GM10266 (cell line): ENCODE measurements at regions not wholly inside any gene's neighbourhood (a gene's known extent, or its start where the extent isn't known, plus 50 kb on each side); places are given as distances from the start of the nearest gene placed in this dataset.

Experiments used
- DNase-seq: peaks from one replicate; pipeline ENCODE4 v3.0.0; 2012; ENCODE audit errors: extremely low spot score
- CTCF ChIP-seq: IDR thresholded peaks from 2 replicates; pipeline ENCODE4 v1.5.1; 2012; ENCODE audit warnings: mild to moderate bottlenecking, low read depth; ENCODE audit not compliant: control insufficient read depth, insufficient read depth; ENCODE audit errors: missing control alignments

DNA sequence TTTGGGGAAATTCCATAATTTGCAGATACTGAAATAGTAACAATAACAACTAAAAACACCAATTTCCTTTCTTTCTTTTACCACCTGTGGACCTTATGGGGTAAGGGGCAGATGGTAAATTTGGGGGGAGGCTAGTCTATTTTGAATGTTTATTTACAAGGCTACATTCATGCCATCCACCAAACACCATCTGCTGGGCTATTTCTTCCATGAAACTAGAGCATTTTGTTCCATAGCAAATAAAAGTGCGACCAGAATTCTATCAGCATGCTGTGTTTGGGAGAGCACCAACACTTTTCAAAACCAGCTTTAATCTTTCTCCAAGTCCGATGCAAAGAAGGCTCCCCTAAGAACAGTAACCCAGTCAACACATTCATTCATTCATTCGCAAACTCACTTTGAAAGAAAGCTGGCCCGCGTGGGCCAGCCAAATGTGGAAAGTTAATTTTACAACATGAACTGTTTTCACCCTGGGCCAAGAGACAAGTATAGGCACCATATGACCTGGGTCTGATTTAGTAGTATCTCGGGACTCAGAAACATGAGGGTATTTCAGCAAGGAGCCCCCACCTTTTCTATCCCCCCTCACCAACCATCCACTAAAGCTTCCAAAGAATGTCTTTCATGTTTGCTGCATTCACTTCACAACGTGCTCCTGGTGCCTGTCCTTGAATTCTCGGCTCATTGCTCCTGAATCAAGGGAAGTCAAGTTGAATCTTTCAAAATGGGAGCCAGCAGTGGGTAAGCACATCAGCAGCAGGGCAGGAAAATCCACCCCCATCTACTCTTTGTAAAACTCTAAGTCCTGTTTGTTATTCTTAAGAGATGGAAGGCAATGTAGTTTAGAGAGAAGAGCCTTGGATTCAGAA is 210.6 kb downstream of the C1D start:
- DNase-seq: no peak
- TF ChIP-seq CTCF: no peak

DNA sequence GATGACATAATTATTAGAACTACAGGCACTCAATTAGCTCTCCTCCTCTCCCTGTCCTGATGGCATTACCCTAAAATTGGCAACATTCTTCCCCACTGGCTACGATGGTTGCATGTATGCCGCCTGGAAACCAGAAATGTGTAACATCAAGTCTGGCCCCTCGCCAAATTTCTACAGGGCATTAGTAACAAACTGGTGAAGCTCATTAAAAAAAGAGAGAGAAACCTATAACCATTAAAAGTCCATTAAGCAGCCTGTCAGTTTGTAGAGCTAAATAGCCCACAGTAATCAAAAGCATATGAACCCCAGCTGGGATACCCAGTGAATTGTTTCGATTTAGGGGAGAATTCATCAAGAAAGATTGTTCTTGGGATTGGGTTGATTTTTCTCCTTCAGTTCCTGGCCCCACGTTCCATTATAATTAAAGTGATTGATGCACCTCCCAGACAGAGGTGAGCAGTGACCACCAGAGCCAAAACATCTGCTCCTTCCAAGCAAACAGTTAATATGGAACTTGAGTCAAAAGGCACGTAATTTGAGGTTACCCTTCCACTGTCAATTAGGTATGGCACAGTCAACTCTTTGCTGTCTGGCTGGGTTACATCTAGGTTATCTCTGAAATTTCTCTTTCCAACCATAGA is 208.6 kb downstream of the C1D start:
- no peak for TF ChIP-seq CTCF
- DNase-seq: no peak

DNA sequence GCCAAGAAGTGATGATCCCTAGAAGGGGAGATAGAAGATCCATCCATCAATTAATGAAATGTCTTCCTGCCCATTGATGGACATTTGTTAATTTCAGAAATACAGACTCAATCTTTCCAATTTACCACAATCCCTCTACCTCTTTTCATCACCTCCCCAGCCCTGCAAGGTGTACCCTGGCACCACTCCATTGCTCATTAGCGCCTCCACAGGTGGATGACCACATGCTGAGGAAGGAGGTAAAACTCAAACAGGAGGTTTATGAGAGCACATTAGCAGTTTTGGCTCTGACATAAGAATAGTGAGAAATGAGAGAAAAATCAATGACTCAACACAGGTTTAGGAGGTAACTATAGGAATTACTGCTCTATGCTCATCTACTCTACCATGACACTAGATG is 208.0 kb downstream of the C1D start:
- peak; percentile 15 for TF ChIP-seq CTCF
- DNase-seq: no peak

GRCh38 chr2:67856866-67857265 is 205.9 kb downstream of the C1D start:
- DNase-seq: no peak
- TF ChIP-seq CTCF: no peak

DNA sequence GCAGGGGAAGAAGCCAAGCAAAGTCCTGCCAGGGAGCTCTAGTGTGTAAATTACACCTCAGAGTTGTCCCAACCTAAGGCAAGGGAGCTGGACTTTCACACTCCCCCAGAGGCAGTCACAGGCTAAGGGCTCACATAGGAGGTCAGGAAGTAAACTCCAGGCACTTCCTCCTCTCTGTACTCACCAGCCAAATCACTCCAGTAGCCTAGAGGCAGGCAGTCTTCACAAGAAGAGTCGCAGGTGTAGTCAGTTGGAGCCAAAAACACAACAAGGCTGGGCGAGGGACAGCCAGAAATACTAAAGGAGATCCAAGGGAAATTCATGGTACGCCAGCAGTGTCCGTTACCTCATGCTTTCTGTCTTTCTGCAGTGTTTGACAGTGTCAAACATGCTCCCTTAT is 205.0 kb downstream of the C1D start:
- DNase-seq: no peak
- no peak for TF ChIP-seq CTCF

- TF ChIP-seq CTCF: no peak
- DNase-seq: no peak
Measured at GRCh38 chr2:67858886-67859285, 203.9 kb downstream of the C1D start.

DNA sequence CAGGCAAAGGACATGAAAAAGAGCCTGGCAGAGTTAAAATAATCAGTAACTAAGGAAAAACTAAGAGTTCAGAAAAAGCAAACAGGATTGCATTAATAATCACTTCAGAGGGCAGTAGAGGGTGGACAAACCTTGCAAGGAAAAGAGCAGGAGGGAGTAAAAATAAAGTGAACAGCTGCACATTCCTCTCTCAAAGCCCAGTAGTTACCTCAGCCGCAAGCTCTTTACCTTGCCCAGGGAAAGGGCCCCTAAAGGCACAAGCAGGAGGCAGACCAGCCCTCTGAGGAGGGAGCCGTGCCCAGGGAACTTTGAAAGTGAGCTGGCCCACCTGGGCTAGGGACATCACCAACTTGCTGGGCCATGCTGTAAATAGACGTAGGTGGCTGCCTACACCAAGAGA is 196.9 kb downstream of the C1D start:
- DNase-seq: no peak
- TF ChIP-seq CTCF: no peak
